ENCODE measurements at regions not wholly inside any gene's neighbourhood (a gene's known extent, or its start where the extent isn't known, plus 50 kb on each side); places are given as distances from the start of the nearest gene placed in this dataset.

GRCh38 chr22:48084729-48085050 is 1322.2 kb downstream of the TBC1D22A start:
- TF ChIP-seq POLR2AphosphoS5 (IDR thresholded peaks at IDR 0.05; ENCODE audit: low read depth, low read length), result no peak
- TF ChIP-seq POLR2A (IDR thresholded peaks at IDR 0.05; ENCODE audit: low read depth, low read length), result no peak
- TF ChIP-seq TAF1 (IDR thresholded peaks at IDR 0.05; ENCODE audit: low read depth, low read length), result no peak
- no peak for TF ChIP-seq PAX5 (IDR thresholded peaks at IDR 0.05; ENCODE audit: insufficient read depth, low read length, severe bottlenecking)
- TF ChIP-seq SPI1 (IDR thresholded peaks at IDR 0.05; ENCODE audit: low read depth, low read length), result no peak
- TF ChIP-seq POU2F2 (IDR thresholded peaks at IDR 0.05; ENCODE audit: low read depth, low read length), result no peak
- DNase-seq (ENCODE audit: insufficient read length, low spot score), result no peak
- FAIRE-seq, result no peak

- DNase-seq (ENCODE audit: insufficient read length, low spot score) (no peak), FAIRE-seq (peak; percentile 85)
- TF ChIP-seq SPI1 (IDR thresholded peaks at IDR 0.05; ENCODE audit: low read depth, low read length) (peak; percentile 79), POLR2A (IDR thresholded peaks at IDR 0.05; ENCODE audit: low read depth, low read length) (no peak), TAF1 (IDR thresholded peaks at IDR 0.05; ENCODE audit: low read depth, low read length) (no peak)
These were observed 1321.7 kb downstream of the TBC1D22A start for GRCh38 chr22:48084041-48084728.

- FAIRE-seq (peak; percentile 83), DNase-seq (ENCODE audit: insufficient read length, low spot score) (no peak)
- TF ChIP-seq SPI1 (IDR thresholded peaks at IDR 0.05; ENCODE audit: low read depth, low read length) (no peak), POU2F2 (IDR thresholded peaks at IDR 0.05; ENCODE audit: low read depth, low read length) (no peak), POLR2AphosphoS5 (IDR thresholded peaks at IDR 0.05; ENCODE audit: low read depth, low read length) (no peak), TAF1 (IDR thresholded peaks at IDR 0.05; ENCODE audit: low read depth, low read length) (no peak), PAX5 (IDR thresholded peaks at IDR 0.05; ENCODE audit: insufficient read depth, low read length, severe bottlenecking) (no peak), POLR2A (IDR thresholded peaks at IDR 0.05; ENCODE audit: low read depth, low read length) (no peak)
These were observed 1321.1 kb downstream of the TBC1D22A start for GRCh38 chr22:48083502-48083901.

- FAIRE-seq, result no peak
- no peak for DNase-seq (ENCODE audit: insufficient read length, low spot score)
- TF ChIP-seq SPI1 (IDR thresholded peaks at IDR 0.05; ENCODE audit: low read depth, low read length) (no peak), PAX5 (IDR thresholded peaks at IDR 0.05; ENCODE audit: insufficient read depth, low read length, severe bottlenecking) (no peak), POLR2AphosphoS5 (IDR thresholded peaks at IDR 0.05; ENCODE audit: low read depth, low read length) (no peak), TAF1 (IDR thresholded peaks at IDR 0.05; ENCODE audit: low read depth, low read length) (no peak), POU2F2 (IDR thresholded peaks at IDR 0.05; ENCODE audit: low read depth, low read length) (no peak), POLR2A (IDR thresholded peaks at IDR 0.05; ENCODE audit: low read depth, low read length) (no peak)
These were observed 1319.8 kb downstream of the TBC1D22A start for GRCh38 chr22:48082284-48082683.

GRCh38 chr22:48081281-48081680 is 1318.8 kb downstream of the TBC1D22A start:
- FAIRE-seq (no peak), DNase-seq (ENCODE audit: insufficient read length, low spot score) (no peak)
- no peak for TF ChIP-seq PAX5 (IDR thresholded peaks at IDR 0.05; ENCODE audit: insufficient read depth, low read length, severe bottlenecking)
- TF ChIP-seq POLR2A (IDR thresholded peaks at IDR 0.05; ENCODE audit: low read depth, low read length), result no peak
- no peak for TF ChIP-seq POLR2AphosphoS5 (IDR thresholded peaks at IDR 0.05; ENCODE audit: low read depth, low read length)
- no peak for TF ChIP-seq POU2F2 (IDR thresholded peaks at IDR 0.05; ENCODE audit: low read depth, low read length)
- no peak for TF ChIP-seq SPI1 (IDR thresholded peaks at IDR 0.05; ENCODE audit: low read depth, low read length)
- no peak for TF ChIP-seq TAF1 (IDR thresholded peaks at IDR 0.05; ENCODE audit: low read depth, low read length)

- FAIRE-seq (no peak), DNase-seq (ENCODE audit: insufficient read length, low spot score) (no peak)
- TF ChIP-seq POLR2A (IDR thresholded peaks at IDR 0.05; ENCODE audit: low read depth, low read length) (no peak), TAF1 (IDR thresholded peaks at IDR 0.05; ENCODE audit: low read depth, low read length) (no peak), PAX5 (IDR thresholded peaks at IDR 0.05; ENCODE audit: insufficient read depth, low read length, severe bottlenecking) (no peak), POLR2AphosphoS5 (IDR thresholded peaks at IDR 0.05; ENCODE audit: low read depth, low read length) (no peak), SPI1 (IDR thresholded peaks at IDR 0.05; ENCODE audit: low read depth, low read length) (no peak), POU2F2 (IDR thresholded peaks at IDR 0.05; ENCODE audit: low read depth, low read length) (no peak)
These were observed 1318.1 kb downstream of the TBC1D22A start for GRCh38 chr22:48080316-48081165.

- DNase-seq (ENCODE audit: insufficient read length, low spot score) (no peak), FAIRE-seq (no peak)
- TF ChIP-seq POLR2AphosphoS5 (IDR thresholded peaks at IDR 0.05; ENCODE audit: low read depth, low read length) (no peak), POU2F2 (IDR thresholded peaks at IDR 0.05; ENCODE audit: low read depth, low read length) (no peak), SPI1 (IDR thresholded peaks at IDR 0.05; ENCODE audit: low read depth, low read length) (no peak), PAX5 (IDR thresholded peaks at IDR 0.05; ENCODE audit: insufficient read depth, low read length, severe bottlenecking) (no peak), POLR2A (IDR thresholded peaks at IDR 0.05; ENCODE audit: low read depth, low read length) (no peak), TAF1 (IDR thresholded peaks at IDR 0.05; ENCODE audit: low read depth, low read length) (no peak)
These were observed 1317.2 kb downstream of the TBC1D22A start for GRCh38 chr22:48079505-48080290.

- no peak for DNase-seq (ENCODE audit: insufficient read length, low spot score)
- FAIRE-seq, result no peak
- TF ChIP-seq POU2F2 (IDR thresholded peaks at IDR 0.05; ENCODE audit: low read depth, low read length) (no peak), POLR2AphosphoS5 (IDR thresholded peaks at IDR 0.05; ENCODE audit: low read depth, low read length) (no peak), SPI1 (IDR thresholded peaks at IDR 0.05; ENCODE audit: low read depth, low read length) (no peak), POLR2A (IDR thresholded peaks at IDR 0.05; ENCODE audit: low read depth, low read length) (no peak), PAX5 (IDR thresholded peaks at IDR 0.05; ENCODE audit: insufficient read depth, low read length, severe bottlenecking) (no peak)
These were observed 1316.4 kb downstream of the TBC1D22A start for GRCh38 chr22:48078825-48079224.

GRCh38 chr22:48077699-48078098 is 1315.2 kb downstream of the TBC1D22A start:
- FAIRE-seq, result no peak
- DNase-seq (ENCODE audit: insufficient read length, low spot score), result no peak
- TF ChIP-seq SPI1 (IDR thresholded peaks at IDR 0.05; ENCODE audit: low read depth, low read length) (no peak), POLR2A (IDR thresholded peaks at IDR 0.05; ENCODE audit: low read depth, low read length) (no peak), PAX5 (IDR thresholded peaks at IDR 0.05; ENCODE audit: insufficient read depth, low read length, severe bottlenecking) (no peak), POLR2AphosphoS5 (IDR thresholded peaks at IDR 0.05; ENCODE audit: low read depth, low read length) (no peak), TAF1 (IDR thresholded peaks at IDR 0.05; ENCODE audit: low read depth, low read length) (no peak), POU2F2 (IDR thresholded peaks at IDR 0.05; ENCODE audit: low read depth, low read length) (no peak)

Measured in GM12891 (cell line).